ENCODE measurements at regions not wholly inside any gene's neighbourhood (a gene's known extent, or its start where the extent isn't known, plus 50 kb on each side); places are given as distances from the start of the nearest gene placed in this dataset.
"Not testable (repeated sequence)": the region's sequence is repeated elsewhere in the genome, so short reads cannot be mapped to it uniquely, and the experiment has no call there.

DNA sequence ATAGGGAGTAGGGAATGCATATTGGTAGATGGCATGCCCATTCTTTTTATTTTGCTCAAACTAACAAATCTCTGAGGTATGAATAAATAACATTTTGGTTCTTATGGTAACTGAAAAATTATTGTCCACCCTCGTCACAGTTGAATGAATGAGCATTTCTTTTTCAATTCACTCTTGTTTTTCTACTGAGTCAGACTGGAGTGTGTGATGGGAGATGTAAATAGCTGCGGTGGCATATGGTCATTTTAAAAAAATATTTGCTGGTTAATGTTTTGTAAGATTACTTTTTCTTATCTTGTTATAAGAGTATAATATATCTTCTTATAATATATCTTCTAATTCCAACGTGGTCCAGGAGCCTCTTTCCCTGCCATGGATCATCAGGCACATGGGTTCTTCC is 586.5 kb downstream of the SLITRK5 start:
- DNase-seq: no peak

DNA sequence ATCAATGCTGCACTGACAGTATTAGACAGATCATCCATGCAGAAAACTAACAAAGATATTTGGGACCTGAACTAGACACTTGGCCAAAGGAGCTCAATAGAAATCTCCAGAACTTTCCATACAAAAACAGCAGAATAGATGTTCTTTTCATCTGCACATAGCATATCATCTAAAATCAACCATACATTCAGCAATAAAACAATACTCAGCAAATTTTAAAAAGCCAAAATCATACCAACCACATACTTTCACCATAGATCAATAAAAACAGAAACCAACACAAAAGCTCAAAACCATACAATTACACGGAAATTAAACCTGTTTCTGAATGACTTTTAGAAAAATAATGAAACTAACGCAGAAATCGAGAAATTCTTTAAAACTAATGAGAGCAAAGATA is 592.6 kb downstream of the SLITRK5 start:
- no peak for DNase-seq

DNA sequence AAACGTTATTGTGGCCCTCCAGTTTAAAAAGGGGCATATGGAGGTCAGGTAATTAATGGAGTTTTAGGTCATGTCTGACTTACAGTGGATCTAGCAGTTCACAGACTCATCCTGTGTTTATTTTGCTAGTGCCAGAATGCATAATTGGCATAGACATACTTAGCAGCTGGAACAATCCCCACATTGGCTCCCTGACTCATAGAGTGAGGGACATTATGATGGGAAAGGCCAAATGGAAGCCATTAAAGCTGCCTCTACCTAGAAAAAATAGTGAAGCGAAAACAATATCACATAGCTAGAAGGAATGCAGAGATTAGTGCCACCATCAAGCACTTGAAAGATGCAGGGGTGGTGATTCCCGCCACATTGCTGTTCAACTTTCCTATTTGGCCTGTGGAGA is 610.7 kb downstream of the SLITRK5 start:
- no peak for DNase-seq

DNA sequence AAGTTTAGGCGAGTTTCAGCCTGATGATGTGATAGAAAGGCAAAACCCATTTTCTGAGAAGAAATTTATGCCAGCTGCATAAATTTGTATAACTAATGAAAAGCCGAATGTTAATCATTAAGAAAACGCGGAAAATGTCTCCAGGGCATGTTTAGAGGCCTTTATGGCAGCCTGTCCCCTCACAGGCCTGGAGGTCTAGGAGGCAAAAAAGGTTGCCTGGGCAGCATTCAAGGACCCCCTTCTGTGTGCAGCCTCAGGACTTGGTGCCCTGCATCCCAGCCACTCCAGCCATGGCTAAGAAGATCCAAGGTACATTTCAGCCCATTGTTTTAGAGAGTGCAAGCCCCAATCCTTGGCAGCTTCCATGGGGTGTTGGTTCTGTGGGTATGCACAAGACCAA is 614.2 kb downstream of the SLITRK5 start:
- DNase-seq: no peak

DNA sequence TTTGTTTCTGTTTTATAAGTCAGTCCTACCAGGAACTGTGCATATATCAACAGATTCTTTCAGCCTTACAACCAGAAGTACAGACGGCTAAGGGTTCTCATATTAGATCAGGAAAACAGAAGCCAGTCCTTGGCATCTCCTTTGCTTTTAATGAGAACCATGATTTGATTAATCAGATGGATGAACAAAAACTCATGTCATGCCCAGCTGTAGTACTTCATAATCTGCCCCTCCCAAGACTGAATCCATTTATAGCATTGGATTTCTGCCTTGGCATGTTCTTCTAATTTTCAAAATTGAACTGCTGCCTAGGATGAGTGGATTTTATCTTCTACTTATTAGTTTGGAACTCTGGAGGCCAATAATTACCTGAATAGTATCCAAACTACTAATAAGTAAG is 617.2 kb downstream of the SLITRK5 start:
- DNase-seq: no peak

DNA sequence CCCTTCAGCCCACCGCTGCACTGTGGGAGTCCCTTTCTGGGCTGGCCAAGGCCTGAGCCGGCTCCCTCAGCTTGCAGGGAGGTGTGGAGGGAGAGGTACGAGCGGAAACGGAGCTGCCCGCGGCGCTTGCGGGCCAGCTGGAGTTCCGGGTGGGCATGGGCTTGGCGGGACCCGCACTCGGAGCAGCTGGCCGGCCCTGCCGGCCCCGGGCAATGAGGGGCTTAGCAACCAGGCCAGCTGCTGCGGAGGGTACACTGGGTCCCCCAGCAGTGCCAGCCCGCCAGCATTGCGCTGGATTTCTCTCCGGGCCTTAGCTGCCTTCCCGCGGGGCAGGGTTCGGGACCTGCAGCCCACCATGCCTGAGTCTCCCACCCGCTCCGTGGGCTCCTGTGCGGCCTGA is 620.6 kb downstream of the SLITRK5 start:
- not testable (repeated sequence) for DNase-seq

DNA sequence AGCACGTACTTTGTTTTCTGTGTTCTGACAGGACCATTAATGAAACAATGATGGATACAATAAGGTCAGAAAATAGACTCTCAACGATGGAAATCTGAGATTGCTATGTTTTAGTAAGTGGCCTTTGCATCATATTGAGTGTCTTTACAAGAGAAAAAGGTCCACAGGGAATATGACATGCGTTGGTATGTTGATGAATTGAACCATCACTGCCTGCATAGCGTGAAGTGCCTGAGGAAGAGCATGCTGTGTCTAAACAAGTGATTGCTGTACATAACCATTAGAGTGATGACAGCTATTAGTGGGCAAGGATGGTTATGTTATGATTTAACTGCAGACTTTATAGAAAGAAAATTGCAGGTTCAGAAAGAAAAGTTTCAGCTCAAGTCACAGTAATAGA is 623.2 kb downstream of the SLITRK5 start:
- DNase-seq: no peak

DNA sequence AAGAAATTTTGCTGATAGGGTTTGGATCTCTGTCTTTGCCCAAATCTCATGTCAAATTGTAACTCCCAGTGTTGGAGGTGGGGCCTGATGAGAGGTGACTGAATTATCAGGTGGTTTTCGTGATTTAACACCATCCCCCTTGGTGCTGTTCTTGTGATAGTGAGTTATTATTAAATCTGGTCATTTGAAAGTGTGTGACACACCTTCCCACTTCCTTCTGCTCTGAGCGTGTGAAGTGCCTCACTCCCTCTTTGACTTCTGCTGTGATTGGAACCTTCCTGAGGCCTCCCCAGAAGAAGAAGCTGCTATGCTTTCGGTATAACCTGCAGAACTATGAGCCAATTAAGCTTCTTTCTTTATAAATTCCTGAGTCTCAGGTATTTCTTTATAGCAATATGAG is 632.0 kb downstream of the SLITRK5 start:
- DNase-seq: no peak

DNA sequence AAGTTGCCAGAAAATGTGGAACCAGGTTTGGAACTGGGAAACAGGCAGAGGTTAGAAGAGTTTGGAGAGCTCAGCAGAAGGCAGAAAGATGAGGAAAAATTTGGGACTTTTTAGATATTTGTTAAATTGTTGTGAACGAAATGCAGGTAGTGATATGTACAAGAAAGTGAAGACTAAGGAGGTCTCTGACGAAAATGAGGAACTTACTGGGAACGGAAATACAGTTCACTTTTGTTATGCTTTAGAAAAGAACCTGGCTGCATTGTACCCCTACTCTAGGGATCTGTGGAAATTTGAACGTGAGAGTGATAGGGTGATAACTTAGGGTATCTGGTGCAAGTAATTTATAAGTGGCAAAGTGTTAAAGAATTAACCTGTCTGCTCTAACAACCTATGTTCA is 632.4 kb downstream of the SLITRK5 start:
- no peak for DNase-seq

DNA sequence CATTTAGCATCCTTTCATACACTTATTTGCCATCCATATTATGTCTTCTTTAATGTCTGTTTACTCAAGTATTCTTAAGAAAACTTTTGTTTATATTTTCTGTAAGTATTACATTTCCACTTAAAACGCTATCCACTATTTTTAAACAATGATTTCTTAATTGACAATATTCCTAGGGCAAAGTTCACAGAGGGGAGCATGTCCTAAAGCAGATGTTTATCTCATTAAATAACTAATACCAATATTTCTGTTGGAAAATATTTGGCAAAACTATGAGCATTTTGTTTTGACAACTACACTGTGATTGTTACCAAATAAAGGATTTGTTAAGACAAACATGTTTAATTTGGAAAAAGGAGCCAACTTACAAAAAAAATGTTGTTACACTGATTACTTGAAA is 643.3 kb downstream of the SLITRK5 start:
- no peak for DNase-seq

DNA sequence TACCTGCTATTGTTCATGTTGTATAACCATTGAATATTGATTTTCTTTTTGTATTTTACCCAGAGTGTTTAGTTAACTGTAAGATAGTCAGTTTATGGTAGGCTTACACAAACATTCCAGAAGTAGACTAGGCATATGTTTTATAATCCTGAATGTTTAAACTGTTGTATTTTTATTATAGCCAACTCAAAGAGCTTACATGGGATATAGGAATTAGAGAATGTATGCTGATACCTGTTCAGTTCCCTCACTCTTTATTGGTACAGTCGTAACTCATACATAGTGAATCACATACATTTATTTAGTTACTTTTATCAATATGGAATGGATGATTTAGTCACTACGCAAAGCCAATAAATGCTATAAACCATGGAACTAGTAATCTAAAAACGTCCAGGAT is 657.9 kb downstream of the SLITRK5 start:
- DNase-seq: no peak

DNA sequence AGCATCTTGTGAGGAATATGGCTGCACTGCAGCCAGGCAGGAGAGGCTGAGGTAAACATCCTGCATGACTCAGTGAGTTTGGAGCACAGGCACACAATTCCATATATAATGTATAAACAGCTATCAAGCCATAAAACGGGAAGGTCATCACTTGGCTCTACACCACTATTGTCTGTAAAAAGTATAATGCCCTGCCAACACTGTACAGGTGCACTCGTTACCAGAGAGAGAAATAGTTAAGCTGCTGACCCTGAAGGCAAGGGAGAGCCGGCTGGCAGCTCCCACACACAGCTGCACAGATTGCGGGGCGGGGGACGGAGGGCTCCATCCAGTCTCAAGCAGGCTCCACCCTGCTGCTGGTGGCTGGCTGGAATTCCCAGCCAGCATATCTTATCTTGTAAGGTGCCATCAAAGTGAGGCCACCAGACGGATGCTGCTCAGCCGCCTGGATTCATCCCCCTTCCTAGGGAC is 668.1 kb downstream of the SLITRK5 start:
- no peak for DNase-seq

DNA sequence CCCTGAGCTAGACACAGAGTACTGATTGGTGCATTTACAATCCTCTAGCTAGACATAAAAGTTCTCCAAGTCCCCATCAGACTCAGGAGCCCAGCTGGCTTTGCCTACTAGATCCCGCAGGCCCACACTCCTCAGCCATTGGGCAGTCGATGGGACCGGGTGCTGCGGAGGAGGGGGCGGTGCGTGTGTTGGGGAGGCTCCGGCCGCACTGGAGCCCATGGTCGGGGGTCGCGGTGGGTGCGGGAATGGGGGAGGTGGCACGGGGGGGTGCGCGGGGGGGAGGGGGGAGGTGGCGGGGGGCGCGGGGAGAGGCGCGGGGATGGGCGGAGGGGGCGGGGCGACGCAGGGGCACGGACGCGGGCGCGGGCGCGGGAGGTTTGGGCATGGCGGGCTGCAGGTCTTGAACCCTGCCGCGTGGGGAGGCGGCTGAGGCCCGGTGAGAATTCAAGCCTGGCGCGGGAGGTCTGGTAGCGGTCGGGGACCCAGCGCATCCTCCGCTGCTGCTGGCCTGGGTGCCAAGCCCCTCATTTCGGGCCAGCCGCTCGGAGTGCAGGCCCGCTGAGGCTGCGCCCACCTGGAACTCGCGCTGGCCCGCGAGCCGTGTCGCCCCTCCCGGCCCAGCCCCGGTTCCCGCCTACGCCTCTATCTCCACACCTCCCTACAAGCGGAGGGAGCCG is 674.1 kb downstream of the SLITRK5 start:
- no peak for DNase-seq

DNA sequence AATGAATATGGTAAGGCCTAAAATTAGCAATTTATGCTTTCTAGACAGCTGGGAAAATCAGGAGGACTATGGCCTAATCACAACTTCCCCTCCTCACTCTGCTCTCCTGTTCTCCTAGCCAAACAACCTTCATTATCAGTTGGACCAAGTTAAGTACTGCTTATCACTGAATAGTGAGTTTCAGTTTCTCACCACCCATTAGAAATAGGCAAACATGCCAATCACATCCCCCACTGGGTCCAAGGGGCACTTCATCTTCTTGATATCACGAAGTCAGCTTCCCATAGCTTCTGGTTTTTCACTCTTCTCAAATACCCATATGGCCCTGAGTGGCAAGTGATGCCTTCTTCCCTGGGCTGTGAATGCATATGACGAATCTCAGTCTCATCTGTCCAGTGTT is 689.6 kb downstream of the SLITRK5 start:
- no peak for DNase-seq

DNA sequence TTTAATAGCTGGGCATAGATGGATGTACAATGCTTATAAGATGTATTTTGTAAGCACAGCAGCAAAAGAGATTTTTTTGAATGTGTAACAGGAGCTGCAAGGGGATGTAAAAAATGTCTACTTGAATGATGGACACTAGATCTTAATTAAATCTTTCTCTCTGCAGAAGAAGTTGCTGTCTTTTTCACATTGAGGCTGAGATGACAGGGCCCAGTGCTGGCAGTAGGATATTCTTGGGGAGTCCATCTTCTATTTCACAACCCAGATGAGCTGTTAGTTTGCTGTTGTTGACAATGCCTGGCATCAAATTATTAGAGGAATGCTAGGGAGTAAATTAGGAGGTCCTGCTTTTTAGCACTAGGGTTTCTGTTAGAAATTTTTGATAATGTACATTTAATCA is 698.7 kb downstream of the SLITRK5 start:
- no peak for DNase-seq

DNA sequence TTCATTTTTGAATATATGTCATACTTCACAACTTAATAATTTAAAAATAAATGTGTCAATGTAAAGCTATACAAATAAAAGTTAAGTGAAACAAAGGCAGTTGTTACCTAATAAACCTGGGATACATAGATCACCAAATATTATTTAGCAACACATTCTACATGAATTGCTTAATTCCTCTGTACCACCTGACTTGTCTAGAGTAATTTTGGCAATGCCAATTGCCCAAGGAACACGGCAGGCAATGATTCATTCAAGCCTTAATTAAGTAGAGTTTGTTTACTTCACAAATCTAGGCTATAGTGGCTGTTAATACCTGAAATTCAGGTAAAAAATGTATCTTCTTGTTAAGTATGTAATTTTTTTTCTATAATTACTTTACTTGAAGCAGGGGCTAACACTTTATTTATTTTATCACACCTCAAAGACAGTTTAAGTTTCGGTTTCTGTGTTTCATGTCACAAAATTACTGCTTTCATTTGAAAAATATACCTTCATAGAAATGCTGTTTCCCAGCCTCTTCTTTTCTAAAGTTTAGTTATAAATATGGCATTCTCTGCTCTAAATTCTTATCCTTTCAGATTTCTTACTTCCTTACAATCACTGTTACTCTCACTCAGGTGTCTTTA is 705.7 kb downstream of the SLITRK5 start:
- no peak for DNase-seq

DNA sequence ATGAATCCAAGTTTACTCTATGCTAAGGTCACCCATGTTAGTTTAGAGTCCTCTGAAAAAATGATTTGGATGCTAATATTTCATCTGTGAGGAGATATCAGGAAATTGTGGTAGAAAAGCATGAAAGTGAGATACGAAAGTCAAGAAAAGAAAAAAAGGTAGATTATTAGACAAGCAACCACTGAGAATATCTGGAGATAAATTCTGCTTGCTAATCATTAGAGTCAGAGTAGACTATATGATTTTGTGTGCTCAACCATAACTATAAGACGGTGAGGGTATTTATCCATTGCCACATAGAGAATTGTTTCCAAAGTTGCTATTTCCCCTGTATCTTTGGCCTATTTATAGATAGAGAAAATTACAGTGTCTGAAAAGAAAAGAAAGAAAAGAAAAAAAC is 706.7 kb downstream of the SLITRK5 start:
- no peak for DNase-seq

DNA sequence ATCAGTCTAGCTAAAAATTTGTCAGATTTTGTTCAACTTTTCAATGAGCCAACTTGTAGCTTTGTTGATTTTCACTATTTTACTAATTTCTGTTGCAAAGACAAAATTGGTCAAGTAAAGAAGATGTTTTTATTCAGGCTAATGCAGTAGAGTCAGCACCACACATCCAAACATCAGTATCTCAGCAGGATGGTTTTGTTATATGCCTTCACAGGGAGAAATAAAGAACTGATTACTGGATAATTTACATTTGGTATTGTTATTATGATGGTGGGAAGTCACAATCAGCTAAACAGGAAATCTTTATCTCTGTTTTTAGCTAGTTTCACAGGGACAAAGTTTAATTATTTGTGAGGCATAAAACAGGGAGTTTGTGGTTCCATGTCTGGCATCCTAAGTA is 713.4 kb downstream of the SLITRK5 start:
- DNase-seq: no peak

DNA sequence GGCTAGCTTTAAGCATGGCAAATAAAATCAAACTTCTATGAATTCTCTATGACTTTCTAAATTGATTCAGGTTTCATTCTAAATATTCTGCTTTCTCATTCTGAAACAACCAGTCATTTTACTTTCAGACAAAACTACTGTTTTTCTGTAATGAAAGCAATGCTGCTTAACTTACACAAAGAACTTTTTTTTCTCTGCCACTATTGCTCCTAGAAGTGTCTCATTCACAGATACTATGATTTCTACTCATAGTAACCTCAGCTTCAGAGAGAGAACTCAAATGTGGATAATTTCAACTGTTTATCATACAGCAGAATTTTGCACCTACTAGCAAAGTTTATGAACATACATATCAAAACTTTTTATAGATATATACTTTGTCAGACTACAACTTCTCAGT is 724.6 kb downstream of the SLITRK5 start:
- DNase-seq: no peak

DNA sequence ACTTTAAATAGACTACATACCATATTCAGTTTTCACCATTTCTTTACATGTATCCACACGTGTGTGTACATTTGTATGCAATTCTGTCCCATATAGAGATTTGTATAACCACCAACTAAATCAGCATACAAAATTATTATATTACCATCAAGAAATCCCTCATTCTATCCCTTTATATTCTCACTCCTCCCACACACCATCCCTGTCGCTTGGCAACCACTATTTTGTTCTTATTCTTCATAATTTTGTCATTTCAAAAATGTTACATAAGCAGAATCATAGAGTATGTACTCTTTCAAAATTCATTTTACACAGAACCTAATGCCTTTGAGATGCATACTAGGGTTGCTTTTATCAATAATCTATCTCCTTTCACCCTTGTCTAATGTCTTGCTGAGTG is 740.5 kb downstream of the SLITRK5 start:
- no peak for DNase-seq

DNA sequence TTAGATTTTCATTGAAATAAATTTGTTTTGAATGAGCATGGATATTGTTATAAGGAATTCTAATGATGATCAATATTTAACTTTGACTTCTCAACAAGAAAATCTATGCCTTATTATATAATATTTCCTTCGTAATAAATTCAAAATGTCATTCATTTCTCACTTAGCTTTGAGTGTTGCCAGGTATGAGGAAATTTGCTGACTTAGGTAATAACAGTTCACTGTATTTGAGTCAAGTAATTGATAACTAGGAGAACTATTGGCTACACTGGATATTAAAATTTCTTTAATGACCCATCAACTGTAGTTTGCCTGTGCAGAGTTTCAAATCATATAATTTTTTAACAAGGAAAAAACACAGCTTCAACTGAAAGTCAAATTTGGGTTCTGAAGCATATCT is 746.6 kb downstream of the SLITRK5 start:
- no peak for DNase-seq

DNA sequence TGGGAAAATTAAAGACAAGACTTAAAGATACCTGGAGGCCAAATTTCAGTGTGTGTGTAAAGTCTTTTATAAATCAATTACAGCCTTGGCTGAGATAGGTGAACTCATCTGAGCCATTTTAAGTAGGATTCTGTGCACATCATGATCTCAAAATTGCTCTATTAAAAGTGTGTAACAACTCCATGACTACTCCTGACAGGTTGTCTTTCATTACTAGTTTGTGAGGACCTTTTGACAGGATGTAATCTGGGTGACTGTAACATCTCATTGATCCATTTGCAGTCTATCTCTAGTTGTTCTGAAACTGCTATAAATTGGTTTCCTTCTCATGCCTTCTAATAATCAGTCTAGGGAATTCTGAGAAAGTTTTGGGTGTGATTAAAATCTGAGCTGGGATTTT is 753.3 kb downstream of the SLITRK5 start:
- DNase-seq: no peak

DNA sequence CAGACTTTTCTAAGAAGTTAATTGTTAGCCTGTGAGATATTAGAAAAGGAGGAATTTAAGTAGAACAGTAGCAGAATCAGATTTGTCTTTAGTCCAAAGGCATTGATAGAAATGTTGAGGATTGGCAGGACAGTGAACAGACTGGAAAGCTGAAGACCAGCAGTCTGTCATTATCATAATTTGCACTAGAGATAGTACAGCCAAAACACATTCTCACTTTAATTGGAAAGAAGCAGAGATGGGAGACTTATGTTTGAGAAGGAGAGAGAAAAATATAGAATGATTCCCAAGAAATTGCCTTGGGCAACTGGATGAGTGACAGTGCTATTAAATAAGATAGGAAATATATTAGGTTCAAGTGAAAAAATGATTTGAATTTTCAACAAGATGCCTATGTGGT is 755.5 kb downstream of the SLITRK5 start:
- DNase-seq: no peak

DNA sequence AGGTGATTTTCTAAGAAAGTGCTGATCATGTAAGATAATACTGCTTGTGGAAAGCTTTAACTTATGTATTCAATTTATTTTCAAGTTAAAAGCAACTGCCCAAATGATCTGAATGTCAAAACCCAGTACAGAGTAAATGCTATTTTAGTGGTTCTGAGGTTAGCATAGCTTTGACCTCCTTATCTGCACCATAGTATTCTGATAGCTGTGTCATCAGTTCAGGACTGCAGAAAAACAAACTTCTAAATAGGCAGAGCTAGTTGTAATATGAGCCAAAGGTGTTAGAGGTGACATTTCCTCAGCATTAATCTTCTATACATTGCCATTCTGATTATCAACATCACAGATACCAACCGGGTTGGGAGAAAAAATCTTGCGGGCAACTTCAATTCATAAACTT is 758.7 kb downstream of the SLITRK5 start:
- DNase-seq: no peak

DNA sequence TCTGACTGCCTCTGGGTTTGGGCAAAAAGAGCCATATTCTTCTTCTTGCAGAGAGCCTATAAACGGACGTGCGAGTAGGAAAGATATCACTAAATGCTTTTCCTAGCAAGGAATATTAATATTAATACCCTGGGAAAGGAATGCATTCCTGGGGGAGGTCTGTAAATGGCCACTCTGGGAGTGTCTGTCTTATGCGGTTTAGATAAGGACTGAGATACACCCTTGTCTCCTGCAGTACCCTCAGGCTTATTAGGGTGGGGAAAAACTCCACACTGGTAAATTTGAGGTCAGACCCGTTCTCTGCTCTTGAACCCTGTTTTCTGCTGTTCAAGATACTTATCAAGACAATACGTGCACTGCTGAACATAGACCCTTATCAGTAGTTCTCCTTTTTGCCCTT is 763.8 kb downstream of the SLITRK5 start:
- DNase-seq: no peak
